ENCODE measurements at regions not wholly inside any gene's neighbourhood (a gene's known extent, or its start where the extent isn't known, plus 50 kb on each side); places are given as distances from the start of the nearest gene placed in this dataset.

- Mint-ChIP-seq H3K27ac (ENCODE audit: unreplicated experiment) (no peak overlapping the region), H3K36me3 (ENCODE audit: low read depth) (peaks cover 6% of the 10 kb centered on the region), H3K27me3 (ENCODE audit: low read depth) (no peaks in the 10 kb centered on the region), H3K4me3 (no peak overlapping the region), H3K4me1 (no peaks in the 10 kb centered on the region), H3K9me3 (peaks cover 19% of the 10 kb centered on the region)
- no peak for TF ChIP-seq CTCF (conservative IDR thresholded peaks at IDR 0.05)
- no peak for DNase-seq (ENCODE audit: low read depth, low spot score)
These were observed 378.4 kb upstream of the FSHR start for GRCh38 chr2:49532702-49533101.

- no peaks in the 10 kb centered on the region for H3K9me3 Mint-ChIP-seq
These were observed 361.9 kb upstream of the FSHR start for GRCh38 chr2:49515996-49516782.

GRCh38 chr2:49514201-49514600 lies 359.9 kb upstream of the FSHR start:
- H3K36me3 Mint-ChIP-seq (ENCODE audit: low read depth) = no peaks in the 10 kb centered on the region
- no peak for TF ChIP-seq CTCF (conservative IDR thresholded peaks at IDR 0.05)
- no peak overlapping the region for H3K27ac Mint-ChIP-seq (ENCODE audit: unreplicated experiment)
- H3K4me3 Mint-ChIP-seq = no peak overlapping the region
- no peaks in the 10 kb centered on the region for H3K4me1 Mint-ChIP-seq
- DNase-seq (ENCODE audit: low read depth, low spot score) = no peak
- H3K27me3 Mint-ChIP-seq (ENCODE audit: low read depth) = peaks cover 10% of the 10 kb centered on the region
- H3K9me3 Mint-ChIP-seq = no peaks in the 10 kb centered on the region

More at GRCh38 chr2:49515996-49516782, 361.9 kb upstream of the FSHR start:
- Mint-ChIP-seq H3K4me3 (no peak overlapping the region), H3K27me3 (ENCODE audit: low read depth) (peaks cover 10% of the 10 kb centered on the region), H3K4me1 (no peaks in the 10 kb centered on the region), H3K27ac (ENCODE audit: unreplicated experiment) (no peak overlapping the region), H3K36me3 (ENCODE audit: low read depth) (no peaks in the 10 kb centered on the region)
- TF ChIP-seq CTCF (conservative IDR thresholded peaks at IDR 0.05) = no peak
- DNase-seq (ENCODE audit: low read depth, low spot score) = no peak

- Mint-ChIP-seq H3K36me3 (ENCODE audit: low read depth) (no peaks in the 10 kb centered on the region), H3K4me1 (no peaks in the 10 kb centered on the region), H3K27ac (ENCODE audit: unreplicated experiment) (no peak overlapping the region), H3K4me3 (no peak overlapping the region), H3K27me3 (ENCODE audit: low read depth) (no peaks in the 10 kb centered on the region), H3K9me3 (peaks cover 5% of the 10 kb centered on the region)
- peak; percentile 64 for TF ChIP-seq CTCF (conservative IDR thresholded peaks at IDR 0.05)
- no peak for DNase-seq (ENCODE audit: low read depth, low spot score)
These were observed 336.4 kb upstream of the FSHR start for GRCh38 chr2:49490710-49491109.

- no peak for DNase-seq (ENCODE audit: low read depth, low spot score)
- Mint-ChIP-seq H3K9me3 (peaks cover 2% of the 10 kb centered on the region), H3K36me3 (ENCODE audit: low read depth) (no peaks in the 10 kb centered on the region), H3K4me3 (no peak overlapping the region), H3K4me1 (no peaks in the 10 kb centered on the region), H3K27ac (ENCODE audit: unreplicated experiment) (no peak overlapping the region), H3K27me3 (ENCODE audit: low read depth) (no peaks in the 10 kb centered on the region)
- TF ChIP-seq CTCF (conservative IDR thresholded peaks at IDR 0.05) = no peak
These were observed 332.8 kb upstream of the FSHR start for GRCh38 chr2:49487139-49487538.
